Caco-2 (cell line): ENCODE measurements at regions not wholly inside any gene's neighbourhood (a gene's known extent, or its start where the extent isn't known, plus 50 kb on each side); places are given as distances from the start of the nearest gene placed in this dataset.

Experiments
- BruUV-seq: library from RNA; stranded (reverse); fragments of 400-500 nt; replicated peaks from 2 replicates; lab custom pipeline; 2021; lab: Mats Ljungman, UMichigan
- CTCF ChIA-PET: fragments of 300-600 bp; sonication (Branson Sonifier 250); formaldehyde crosslinking; loops from one replicate; lab custom pipeline; 2022; ENCODE audit warnings: antibody characterized with exemption; lab: Charles Lee
- POLR2A ChIA-PET: fragments of 300-600 bp; sonication (Branson Sonifier 250); formaldehyde crosslinking; loops from one replicate; lab custom pipeline; 2022; ENCODE audit warnings: antibody characterized with exemption; lab: Charles Lee
- DNase-seq, 2 experiments: peaks; one replicate each; pipeline versions ENCODE4 v3.0.0 to v3.0.0-alpha.2; 2020 to 2022
- H3K27me3 ChIP-seq: replicated peaks from 2 replicates; pipeline ENCODE4 v1.6.0; 2011; ENCODE audit warnings: low read length; ENCODE audit not compliant: control insufficient read depth, insufficient read depth
- H3K36me3 ChIP-seq: 2 replicates; pipeline ENCODE4 v1.5.1; 2011; ENCODE audit warnings: low read length; ENCODE audit not compliant: control insufficient read depth, insufficient read depth
- H3K4me1 ChIP-seq: fragments of 250-450 bp; sonication (Bioruptor Pico); 2 replicates; pipeline ENCODE4 v1.5.1; 2020; ENCODE audit warnings: mild to moderate bottlenecking
- H3K4me3 ChIP-seq: 2 replicates; pipeline ENCODE4 v1.5.1; 2011; ENCODE audit warnings: low read depth, mild to moderate bottlenecking, control low read depth, low read length
- H3K9me3 ChIP-seq: fragments of 250-450 bp; sonication (Bioruptor Pico); 2 replicates; pipeline ENCODE4 v1.5.1; 2020; ENCODE audit warnings: mild to moderate bottlenecking, moderate library complexity
- H3K27ac Mint-ChIP-seq: one replicate; pipeline ENCODE4 v1.8.0; 2022; ENCODE audit warnings: mixed read lengths; ENCODE audit not compliant: unreplicated experiment
- H3K27me3 Mint-ChIP-seq: one replicate; pipeline ENCODE4 v1.8.0; 2022; ENCODE audit warnings: mixed read lengths; ENCODE audit not compliant: insufficient read depth, unreplicated experiment
- H3K36me3 Mint-ChIP-seq: one replicate; pipeline ENCODE4 v1.8.0; 2022; ENCODE audit warnings: mild to moderate bottlenecking, mixed read lengths; ENCODE audit not compliant: insufficient read depth, unreplicated experiment
- H3K4me1 Mint-ChIP-seq: one replicate; pipeline ENCODE4 v1.8.0; 2022; ENCODE audit warnings: low read depth, mixed read lengths; ENCODE audit not compliant: unreplicated experiment
- H3K4me3 Mint-ChIP-seq: one replicate; pipeline ENCODE4 v1.8.0; 2022; ENCODE audit warnings: mild to moderate bottlenecking, moderate library complexity, mixed read lengths; ENCODE audit not compliant: unreplicated experiment
- H3K9me3 Mint-ChIP-seq: one replicate; pipeline ENCODE4 v1.8.0; 2022; ENCODE audit warnings: mixed read lengths; ENCODE audit not compliant: unreplicated experiment
- intact Hi-C: fragments of 100-400 bp; cut with micrococcal nuclease; formaldehyde crosslinking; loops from one replicate; pipeline ENCODE4 v1.10.0; 2022; ENCODE audit not compliant: unreplicated experiment
- TF ChIP-seq, protein P1 (sequence below), 2 experiments: fragments of 200-600 bp in 1 of 2; IDR thresholded peaks; 1 replicate in 1 of 2; 2 replicates in 1 of 2; pipeline versions ENCODE4 v1.5.1 to v1.8.0; 2011 to 2022; ENCODE audit warnings: antibody characterized with exemption in 1 of 2, control low read depth in 1 of 2, inconsistent platforms in 1 of 2, low read depth in 1 of 2, low read length in 1 of 2, mild to moderate bottlenecking in 1 of 2, moderate library complexity in 1 of 2; ENCODE audit not compliant: insufficient read depth in 1 of 2, severe bottlenecking in 1 of 2, unreplicated experiment in 1 of 2

- intact Hi-C loops = no loop called here
- Histone ChIP-seq H3K27me3 (no peaks in the 10 kb centered on the region), H3K36me3 (no peaks in the 10 kb centered on the region), H3K4me3 (no peak overlapping the region), H3K9me3 (peaks cover 3% of the 10 kb centered on the region; the same call in 1 of the 2 replicates), H3K4me1 (no peaks in the 10 kb centered on the region)
- Mint-ChIP-seq H3K9me3 (no peaks in the 10 kb centered on the region), H3K27ac (no peak overlapping the region), H3K4me3 (no peak overlapping the region), H3K36me3 (no peaks in the 10 kb centered on the region), H3K4me1 (peaks cover 5% of the 10 kb centered on the region), H3K27me3 (peaks cover 4% of the 10 kb centered on the region)
- DNase-seq = no peak
- ChIA-PET POLR2A (no interaction called here), CTCF (interaction anchor here (1.0 to 1.5 kb wide), 2 partner anchors 29 to 290 kb away, joined by 3 to 7 read pairs; no protein-coding TSS in a partner anchor)
- TF ChIP-seq, protein P1, sequence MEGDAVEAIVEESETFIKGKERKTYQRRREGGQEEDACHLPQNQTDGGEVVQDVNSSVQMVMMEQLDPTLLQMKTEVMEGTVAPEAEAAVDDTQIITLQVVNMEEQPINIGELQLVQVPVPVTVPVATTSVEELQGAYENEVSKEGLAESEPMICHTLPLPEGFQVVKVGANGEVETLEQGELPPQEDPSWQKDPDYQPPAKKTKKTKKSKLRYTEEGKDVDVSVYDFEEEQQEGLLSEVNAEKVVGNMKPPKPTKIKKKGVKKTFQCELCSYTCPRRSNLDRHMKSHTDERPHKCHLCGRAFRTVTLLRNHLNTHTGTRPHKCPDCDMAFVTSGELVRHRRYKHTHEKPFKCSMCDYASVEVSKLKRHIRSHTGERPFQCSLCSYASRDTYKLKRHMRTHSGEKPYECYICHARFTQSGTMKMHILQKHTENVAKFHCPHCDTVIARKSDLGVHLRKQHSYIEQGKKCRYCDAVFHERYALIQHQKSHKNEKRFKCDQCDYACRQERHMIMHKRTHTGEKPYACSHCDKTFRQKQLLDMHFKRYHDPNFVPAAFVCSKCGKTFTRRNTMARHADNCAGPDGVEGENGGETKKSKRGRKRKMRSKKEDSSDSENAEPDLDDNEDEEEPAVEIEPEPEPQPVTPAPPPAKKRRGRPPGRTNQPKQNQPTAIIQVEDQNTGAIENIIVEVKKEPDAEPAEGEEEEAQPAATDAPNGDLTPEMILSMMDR (IDR thresholded peaks at IDR 0.05; ENCODE audit: insufficient read depth in 1 of 2, low read depth in 1 of 2, low read length in 1 of 2, severe bottlenecking in 1 of 2, unreplicated experiment in 1 of 2) = no peak
- BruUV-seq = no TSS peak
Measured at GRCh38 chr3:194972641-194973040, 287.0 kb downstream of the FAM43A start.

DNA sequence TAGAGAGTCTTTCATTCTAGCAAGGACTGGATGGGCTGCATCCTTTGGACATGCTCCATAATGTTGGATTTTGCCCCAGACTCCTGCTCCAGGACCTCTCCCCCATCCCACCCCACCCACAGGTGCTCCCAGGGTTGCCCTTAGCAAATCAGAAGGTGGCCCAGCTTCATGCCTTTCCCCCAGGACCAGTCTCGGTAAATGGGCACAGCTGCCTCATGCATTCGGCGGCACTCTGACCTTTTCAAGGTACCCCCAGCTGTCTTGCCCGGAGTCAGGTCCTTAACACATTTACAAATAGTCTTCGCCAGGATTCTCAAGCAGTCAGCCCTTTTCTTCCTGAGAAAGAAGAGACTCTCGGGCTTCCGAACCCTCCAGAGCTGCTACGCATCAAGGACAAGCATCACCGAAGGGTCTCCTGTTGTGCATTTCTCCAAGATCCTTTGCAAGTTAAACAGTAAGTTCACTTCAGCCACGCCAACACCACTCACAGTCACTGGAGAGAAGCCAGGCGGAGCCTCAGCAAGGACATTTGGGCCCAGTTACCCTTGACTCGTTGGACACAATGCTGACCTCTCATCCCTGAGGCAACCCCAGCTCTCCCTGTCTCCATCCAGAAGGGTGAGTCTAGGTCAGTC is 287.8 kb downstream of the FAM43A start:
- H3K4me1 Mint-ChIP-seq = peaks cover 6% of the 10 kb centered on the region
- H3K27me3 Mint-ChIP-seq = no peaks in the 10 kb centered on the region
- peaks cover 3% of the 10 kb centered on the region; the same call in 1 of the 2 replicates for H3K9me3 ChIP-seq
- no TSS peak for BruUV-seq
- H3K27ac Mint-ChIP-seq = no peak overlapping the region
- DNase-seq = no peak
- H3K36me3 Mint-ChIP-seq = no peaks in the 10 kb centered on the region
- H3K9me3 Mint-ChIP-seq = no peaks in the 10 kb centered on the region
- no peak overlapping the region for H3K4me3 ChIP-seq
- ChIA-PET POLR2A (no interaction called here), CTCF (interaction anchor here (0.6 to 1.0 kb wide), 4 partner anchors 28 to 302 kb away, joined by 3 read pairs; partner anchors contain the start of gene LSG1)
- no peak overlapping the region for H3K4me3 Mint-ChIP-seq
- H3K36me3 ChIP-seq = no peaks in the 10 kb centered on the region
- no peaks in the 10 kb centered on the region for H3K27me3 ChIP-seq
- TF ChIP-seq, protein P1 (IDR thresholded peaks at IDR 0.05; ENCODE audit: insufficient read depth in 1 of 2, low read depth in 1 of 2, low read length in 1 of 2, severe bottlenecking in 1 of 2, unreplicated experiment in 1 of 2) = no peak
- no peaks in the 10 kb centered on the region for H3K4me1 ChIP-seq
- intact Hi-C loops = no loop called here

GRCh38 chr3:194974468-194975135 is 288.9 kb downstream of the FAM43A start:
- peaks cover 6% of the 10 kb centered on the region for H3K4me1 Mint-ChIP-seq
- TF ChIP-seq, protein P1 (IDR thresholded peaks at IDR 0.05; ENCODE audit: insufficient read depth in 1 of 2, low read depth in 1 of 2, low read length in 1 of 2, severe bottlenecking in 1 of 2, unreplicated experiment in 1 of 2) = no peak
- no peak for DNase-seq
- no peak overlapping the region for H3K4me3 Mint-ChIP-seq
- intact Hi-C loops = no loop called here
- H3K36me3 Mint-ChIP-seq = no peaks in the 10 kb centered on the region
- H3K4me1 ChIP-seq = no peaks in the 10 kb centered on the region
- no TSS peak for BruUV-seq
- no peak overlapping the region for H3K4me3 ChIP-seq
- H3K27me3 Mint-ChIP-seq = peaks cover 3% of the 10 kb centered on the region
- H3K36me3 ChIP-seq = no peaks in the 10 kb centered on the region
- CTCF ChIA-PET = no interaction called here
- no peaks in the 10 kb centered on the region for H3K9me3 Mint-ChIP-seq
- no peaks in the 10 kb centered on the region for H3K27me3 ChIP-seq
- no peak overlapping the region for H3K27ac Mint-ChIP-seq
- H3K9me3 ChIP-seq = peaks cover 3% of the 10 kb centered on the region; the same call in 1 of the 2 replicates
- POLR2A ChIA-PET = no interaction called here
